ENCODE measurements at regions not wholly inside any gene's neighbourhood (a gene's known extent, or its start where the extent isn't known, plus 50 kb on each side); places are given as distances from the start of the nearest gene placed in this dataset.
"Not testable (repeated sequence)": the region's sequence is repeated elsewhere in the genome, so short reads cannot be mapped to it uniquely, and the experiment has no call there.

- DNase-seq, result no peak
- no peaks in the 10 kb centered on the region for H3K9me3 ChIP-seq
- H3K9ac ChIP-seq (ENCODE audit: low read depth in 2 of 2, low read length in 2 of 2), result no peak overlapping the region
- H3K36me3 ChIP-seq, result no peaks in the 10 kb centered on the region
- no peak overlapping the region for H3K27ac ChIP-seq
- intact Hi-C loops (cut with DNase I), result no loop called here
- H3K4me1 ChIP-seq, result no peaks in the 10 kb centered on the region
- no peak overlapping the region for H3K4me3 ChIP-seq
- TF ChIP-seq, protein P1, sequence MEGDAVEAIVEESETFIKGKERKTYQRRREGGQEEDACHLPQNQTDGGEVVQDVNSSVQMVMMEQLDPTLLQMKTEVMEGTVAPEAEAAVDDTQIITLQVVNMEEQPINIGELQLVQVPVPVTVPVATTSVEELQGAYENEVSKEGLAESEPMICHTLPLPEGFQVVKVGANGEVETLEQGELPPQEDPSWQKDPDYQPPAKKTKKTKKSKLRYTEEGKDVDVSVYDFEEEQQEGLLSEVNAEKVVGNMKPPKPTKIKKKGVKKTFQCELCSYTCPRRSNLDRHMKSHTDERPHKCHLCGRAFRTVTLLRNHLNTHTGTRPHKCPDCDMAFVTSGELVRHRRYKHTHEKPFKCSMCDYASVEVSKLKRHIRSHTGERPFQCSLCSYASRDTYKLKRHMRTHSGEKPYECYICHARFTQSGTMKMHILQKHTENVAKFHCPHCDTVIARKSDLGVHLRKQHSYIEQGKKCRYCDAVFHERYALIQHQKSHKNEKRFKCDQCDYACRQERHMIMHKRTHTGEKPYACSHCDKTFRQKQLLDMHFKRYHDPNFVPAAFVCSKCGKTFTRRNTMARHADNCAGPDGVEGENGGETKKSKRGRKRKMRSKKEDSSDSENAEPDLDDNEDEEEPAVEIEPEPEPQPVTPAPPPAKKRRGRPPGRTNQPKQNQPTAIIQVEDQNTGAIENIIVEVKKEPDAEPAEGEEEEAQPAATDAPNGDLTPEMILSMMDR (IDR thresholded peaks at IDR 0.05), result no peak
- H3K27me3 ChIP-seq, result no peaks in the 10 kb centered on the region
Observed at GRCh38 chr21:15306271-15306670, 241.5 kb upstream of the NRIP1 start.

DNA sequence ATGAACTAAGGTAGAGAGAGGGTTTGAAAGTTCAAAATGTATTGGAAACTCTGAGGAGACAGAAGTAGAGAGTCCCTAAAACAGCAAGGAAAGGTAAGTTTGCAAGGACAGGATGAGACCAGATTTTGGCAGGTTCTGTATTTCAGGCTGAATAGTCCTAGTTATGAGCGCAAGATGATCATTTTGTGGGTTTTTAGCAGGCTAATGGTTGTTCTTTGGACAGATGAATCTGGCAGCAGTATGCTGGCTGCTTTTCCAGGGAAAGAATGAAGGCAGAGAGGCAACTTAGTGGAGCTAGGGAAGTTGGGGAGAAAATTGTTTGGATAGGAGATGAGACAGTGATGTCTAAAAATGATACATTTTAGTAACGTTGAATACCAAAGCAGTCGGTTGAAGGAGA lies 243.5 kb upstream of the NRIP1 start:
- Histone ChIP-seq H3K9me3 (no peaks in the 10 kb centered on the region), H3K36me3 (no peaks in the 10 kb centered on the region), H3K4me3 (no peak overlapping the region), H3K9ac (ENCODE audit: low read depth in 2 of 2, low read length in 2 of 2) (no peak overlapping the region), H3K27ac (no peak overlapping the region), H3K4me1 (no peaks in the 10 kb centered on the region), H3K27me3 (no peaks in the 10 kb centered on the region)
- DNase-seq, result no peak
- intact Hi-C loops (cut with DNase I), result no loop called here
- TF ChIP-seq, protein P1 (IDR thresholded peaks at IDR 0.05), result no peak

GRCh38 chr21:15309022-15309590 lies 244.3 kb upstream of the NRIP1 start:
- H3K36me3 ChIP-seq, result no peaks in the 10 kb centered on the region
- no peaks in the 10 kb centered on the region for H3K4me1 ChIP-seq
- no peak overlapping the region for H3K9ac ChIP-seq (ENCODE audit: low read depth in 2 of 2, low read length in 2 of 2)
- H3K27me3 ChIP-seq, result no peaks in the 10 kb centered on the region
- TF ChIP-seq, protein P1 (IDR thresholded peaks at IDR 0.05), result no peak
- no peaks in the 10 kb centered on the region for H3K9me3 ChIP-seq
- no peak overlapping the region for H3K4me3 ChIP-seq
- DNase-seq, result no peak
- intact Hi-C loops (cut with DNase I), result no loop called here
- H3K27ac ChIP-seq, result no peak overlapping the region

DNA sequence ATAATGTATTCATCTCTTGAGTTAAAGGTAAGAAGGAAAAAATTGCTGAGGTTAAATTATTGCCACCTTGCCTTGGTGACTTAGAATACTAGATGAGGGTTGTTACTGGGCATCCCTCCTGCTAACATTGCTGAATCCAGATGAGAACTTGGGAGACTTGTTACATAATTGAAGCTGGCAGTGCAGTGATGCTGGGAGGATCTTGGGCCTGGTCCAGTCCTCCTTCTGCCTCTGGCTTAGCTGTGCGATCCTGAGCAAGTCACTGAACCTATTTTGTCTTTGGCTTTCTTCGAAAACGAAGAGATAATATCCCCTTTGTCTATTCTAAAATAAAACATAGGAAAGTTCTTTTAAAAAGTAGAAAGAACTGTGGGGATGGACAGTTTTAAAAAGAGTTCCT lies 244.9 kb upstream of the NRIP1 start:
- no peak overlapping the region for H3K27ac ChIP-seq
- DNase-seq, result no peak
- no peak overlapping the region for H3K9ac ChIP-seq (ENCODE audit: low read depth in 2 of 2, low read length in 2 of 2)
- TF ChIP-seq, protein P1 (IDR thresholded peaks at IDR 0.05), result no peak
- H3K36me3 ChIP-seq, result no peaks in the 10 kb centered on the region
- H3K4me3 ChIP-seq, result no peak overlapping the region
- intact Hi-C loops (cut with DNase I), result no loop called here
- no peaks in the 10 kb centered on the region for H3K27me3 ChIP-seq
- no peaks in the 10 kb centered on the region for H3K4me1 ChIP-seq
- no peaks in the 10 kb centered on the region for H3K9me3 ChIP-seq

DNA sequence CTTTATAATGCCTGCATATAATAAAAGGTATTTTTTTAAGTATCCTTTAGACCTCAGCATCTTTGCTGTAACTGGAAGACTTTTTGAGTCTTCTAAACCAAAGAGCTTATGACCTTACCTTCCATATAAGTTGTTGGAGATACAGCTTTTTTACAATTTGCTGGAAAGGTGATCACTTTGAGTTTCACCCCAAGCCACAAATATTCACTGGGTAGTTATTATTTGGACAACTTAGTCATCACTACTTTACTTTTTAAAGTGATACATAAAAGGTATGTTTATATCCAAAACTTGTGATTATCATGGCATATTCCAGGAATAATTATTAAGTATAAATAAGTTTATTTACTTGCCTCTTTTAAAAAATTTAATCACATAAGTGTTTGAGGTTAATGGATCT lies 246.7 kb upstream of the NRIP1 start:
- H3K9me3 ChIP-seq, result no peaks in the 10 kb centered on the region
- no peak for DNase-seq
- H3K4me1 ChIP-seq, result no peaks in the 10 kb centered on the region
- H3K4me3 ChIP-seq, result no peak overlapping the region
- H3K27ac ChIP-seq, result no peak overlapping the region
- no peaks in the 10 kb centered on the region for H3K27me3 ChIP-seq
- no peak overlapping the region for H3K9ac ChIP-seq (ENCODE audit: low read depth in 2 of 2, low read length in 2 of 2)
- TF ChIP-seq, protein P1 (IDR thresholded peaks at IDR 0.05), result no peak
- no peaks in the 10 kb centered on the region for H3K36me3 ChIP-seq
- intact Hi-C loops (cut with DNase I), result no loop called here

DNA sequence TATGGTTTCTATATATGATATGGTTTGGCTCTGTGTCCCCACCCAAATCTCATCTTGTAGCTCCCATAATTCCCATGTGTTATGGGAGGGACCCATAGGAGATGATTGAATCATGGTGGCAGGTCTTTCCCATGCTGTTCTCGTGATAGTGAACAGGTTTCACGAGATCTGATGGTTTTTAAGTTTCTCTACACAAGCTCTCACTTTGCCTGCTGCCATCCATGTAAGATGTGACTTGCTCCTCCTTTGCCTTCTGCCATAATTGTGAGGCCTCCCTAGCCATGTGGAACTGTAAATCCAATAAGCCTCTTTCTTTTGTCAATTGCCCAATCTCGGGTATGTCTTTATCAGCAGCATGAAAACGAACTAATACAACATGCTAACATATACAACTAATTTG lies 252.2 kb upstream of the NRIP1 start:
- H3K4me1 ChIP-seq; intact Hi-C loops (cut with DNase I); H3K27me3 ChIP-seq; H3K9ac ChIP-seq (ENCODE audit: low read depth in 2 of 2, low read length in 2 of 2); H3K9me3 ChIP-seq; DNase-seq; H3K27ac ChIP-seq; H3K4me3 ChIP-seq; H3K36me3 ChIP-seq: not testable (repeated sequence)

All from colonic mucosa (tissue), 4 donors.